B cell (primary cell): ENCODE measurements at regions not wholly inside any gene's neighbourhood (a gene's known extent, or its start where the extent isn't known, plus 50 kb on each side); places are given as distances from the start of the nearest gene placed in this dataset.

ENCODE experiments used
- ATAC-seq: fragments of 200-7000 bp; cut with Tn5 transposase; one replicate; pipeline ENCODE4 v1.10.0; 2021; ENCODE audit warnings: low read depth, mild to moderate bottlenecking, moderate number of reproducible peaks, moderate library complexity
- CTCF ChIA-PET: fragments of 350-600 bp; sonication (Branson Sonifier 250); formaldehyde crosslinking; loops from one replicate; lab custom pipeline; 2021; ENCODE audit warnings: antibody characterized with exemption, inconsistent platforms; lab: Charles Lee
- POLR2A ChIA-PET: fragments of 350-600 bp; sonication (Branson Sonifier 250); formaldehyde crosslinking; loops from one replicate; lab custom pipeline; 2021; ENCODE audit warnings: antibody characterized with exemption; lab: Charles Lee
- DNase-seq: peaks from one replicate; pipeline ENCODE4 v3.0.0; 2013
- H2AFZ ChIP-seq: 2 replicates; pipeline ENCODE4 v1.6.1; 2012; ENCODE audit warnings: mild to moderate bottlenecking, low read depth, low read length; ENCODE audit not compliant: insufficient read depth, poor library complexity, severe bottlenecking
- H3K27ac ChIP-seq, 2 donors: 1 replicate in 1 of 2; 2 replicates in 1 of 2; pipeline ENCODE4 v1.5.1; 2012 to 2013; ENCODE audit warnings: low read length in 2 of 2, mild to moderate bottlenecking in 2 of 2, moderate library complexity in 1 of 2
- H3K27me3 ChIP-seq, 4 experiments: fragments of 200-600 bp in 1 of 4; sonication (generic) in 1 of 4; replicated peaks in 1 of 4; 1 replicate in 2 of 4; 2 replicates in 2 of 4; pipeline versions ENCODE4 v1.6.1 to v1.7.0; 2013 to 2016; ENCODE audit warnings: low read length in 3 of 4, mild to moderate bottlenecking in 2 of 4, mixed read lengths in 1 of 4, moderate library complexity in 1 of 4; ENCODE audit not compliant: insufficient read depth in 4 of 4, control insufficient read depth in 3 of 4; ENCODE audit errors: control extremely low read depth in 1 of 4
- H3K36me3 ChIP-seq, 2 experiments: replicated peaks in 1 of 2; 1 replicate in 1 of 2; 2 replicates in 1 of 2; pipeline versions ENCODE4 v1.6.1 to v1.7.1; 2013; ENCODE audit warnings: low read length in 1 of 2; ENCODE audit not compliant: insufficient read depth in 2 of 2, control insufficient read depth in 1 of 2; ENCODE audit errors: control extremely low read depth in 1 of 2, extremely low read depth in 1 of 2
- H3K4me1 ChIP-seq, 2 donors: fragments of 200-600 bp in 1 of 2; sonication (generic) in 1 of 2; 1 replicate in 1 of 2; 2 replicates in 1 of 2; pipeline versions ENCODE4 v1.5.1 to v1.6.1; 2013 to 2017; ENCODE audit warnings: low read length in 2 of 2; ENCODE audit not compliant: control insufficient read depth in 2 of 2, insufficient read depth in 2 of 2
- H3K4me2 ChIP-seq: replicated peaks from 2 replicates; pipeline ENCODE3; 2012; ENCODE audit warnings: mild to moderate bottlenecking, low read depth, low read length; ENCODE audit not compliant: poor library complexity, severe bottlenecking
- H3K4me3 ChIP-seq, 5 experiments: fragments of 200-600 bp in 1 of 5; sonication (generic) in 1 of 5; 1 replicate in 3 of 5; 2 replicates in 2 of 5; pipeline versions ENCODE4 v1.5.1 to v1.7.0; 2011 to 2016; ENCODE audit warnings: low read length in 4 of 5, mild to moderate bottlenecking in 4 of 5, low read depth in 2 of 5, control low read depth in 1 of 5, moderate library complexity in 1 of 5; ENCODE audit not compliant: insufficient read depth in 1 of 5; ENCODE audit errors: control extremely low read depth in 1 of 5, extremely low read depth in 1 of 5
- H3K79me2 ChIP-seq: fragments of 200-600 bp; sonication (generic); one replicate; pipeline ENCODE4 v1.6.0; 2016; ENCODE audit warnings: low read length; ENCODE audit not compliant: control insufficient read depth, insufficient read depth
- H3K9ac ChIP-seq: fragments of 200-600 bp; sonication (generic); 2 replicates; pipeline ENCODE4 v1.6.1; 2017; ENCODE audit warnings: mild to moderate bottlenecking, low read length, moderate library complexity
- H3K9me3 ChIP-seq, 3 donors: one replicate each; pipeline versions ENCODE4 v1.6.1 to v1.7.1; 2013; ENCODE audit warnings: low read length in 2 of 3; ENCODE audit not compliant: control insufficient read depth in 2 of 3, insufficient read depth in 1 of 3; ENCODE audit errors: control extremely low read depth in 1 of 3
- H4K20me1 ChIP-seq: 2 replicates; pipeline ENCODE4 v1.6.0; 2012; ENCODE audit warnings: mild to moderate bottlenecking, low read length; ENCODE audit not compliant: insufficient read depth, control insufficient read depth, poor library complexity, severe bottlenecking
- H3K27ac Mint-ChIP-seq: one replicate; pipeline ENCODE4 v1.8.0; 2021; ENCODE audit warnings: mixed read lengths
- H3K27me3 Mint-ChIP-seq: one replicate; pipeline ENCODE4 v1.8.0; 2021; ENCODE audit warnings: mixed read lengths
- H3K4me1 Mint-ChIP-seq: one replicate; pipeline ENCODE4 v1.8.0; 2021; ENCODE audit warnings: mixed read lengths
- H3K4me3 Mint-ChIP-seq: one replicate; pipeline ENCODE4 v1.8.0; 2021; ENCODE audit warnings: mixed read lengths
- H3K9me3 Mint-ChIP-seq: one replicate; pipeline ENCODE4 v1.8.0; 2022; ENCODE audit warnings: mixed read lengths; ENCODE audit not compliant: insufficient read depth
- EZH2 ChIP-seq: IDR thresholded peaks from 2 replicates; pipeline ENCODE4 v1.6.1; 2012; ENCODE audit warnings: borderline replicate concordance, low read depth, mild to moderate bottlenecking, moderate library complexity, low read length; ENCODE audit not compliant: insufficient read depth, poor library complexity, severe bottlenecking
- WGBS: methylation state at CpG from one replicate; pipeline ENCODE4 v1.1.5; 2013; ENCODE audit warnings: missing lambda C conversion rate; ENCODE audit not compliant: insufficient coverage; 5-methylcytosine and 5-hydroxymethylcytosine counted together
- intact Hi-C: fragments of 100-400 bp; cut with micrococcal nuclease; formaldehyde crosslinking; loops from one replicate; pipeline ENCODE4 v1.10.0; 2022
- TF ChIP-seq, protein P1 (sequence below): fragments of 200-600 bp; IDR thresholded peaks from one replicate; pipeline ENCODE4 v1.8.0; 2022; ENCODE audit warnings: antibody characterized with exemption, mild to moderate bottlenecking

- no peaks in the 10 kb centered on the region for H3K79me2 ChIP-seq
- Mint-ChIP-seq H3K4me1 (no peaks in the 10 kb centered on the region), H3K27ac (no peak overlapping the region), H3K4me3 (no peak overlapping the region), H3K9me3 (no peaks in the 10 kb centered on the region), H3K27me3 (peaks cover 8% of the 10 kb centered on the region)
- DNase-seq (no peak), ATAC-seq (no peak)
- WGBS: 78% methylated on average over 10 of the region's 12 CpGs
- no peak overlapping the region for H3K4me3 ChIP-seq
- no peaks in the 10 kb centered on the region for H3K27me3 ChIP-seq
- ChIA-PET CTCF (no interaction called here), POLR2A (no interaction called here)
- no peaks in the 10 kb centered on the region for H3K36me3 ChIP-seq
- H3K4me2 ChIP-seq: no peak overlapping the region
- intact Hi-C loops: no loop called here
- no peak overlapping the region for H3K9ac ChIP-seq
- no peaks in the 10 kb centered on the region for H3K4me1 ChIP-seq
- H2AFZ ChIP-seq: no peak overlapping the region
- TF ChIP-seq EZH2: no peak
- TF ChIP-seq, protein P1, sequence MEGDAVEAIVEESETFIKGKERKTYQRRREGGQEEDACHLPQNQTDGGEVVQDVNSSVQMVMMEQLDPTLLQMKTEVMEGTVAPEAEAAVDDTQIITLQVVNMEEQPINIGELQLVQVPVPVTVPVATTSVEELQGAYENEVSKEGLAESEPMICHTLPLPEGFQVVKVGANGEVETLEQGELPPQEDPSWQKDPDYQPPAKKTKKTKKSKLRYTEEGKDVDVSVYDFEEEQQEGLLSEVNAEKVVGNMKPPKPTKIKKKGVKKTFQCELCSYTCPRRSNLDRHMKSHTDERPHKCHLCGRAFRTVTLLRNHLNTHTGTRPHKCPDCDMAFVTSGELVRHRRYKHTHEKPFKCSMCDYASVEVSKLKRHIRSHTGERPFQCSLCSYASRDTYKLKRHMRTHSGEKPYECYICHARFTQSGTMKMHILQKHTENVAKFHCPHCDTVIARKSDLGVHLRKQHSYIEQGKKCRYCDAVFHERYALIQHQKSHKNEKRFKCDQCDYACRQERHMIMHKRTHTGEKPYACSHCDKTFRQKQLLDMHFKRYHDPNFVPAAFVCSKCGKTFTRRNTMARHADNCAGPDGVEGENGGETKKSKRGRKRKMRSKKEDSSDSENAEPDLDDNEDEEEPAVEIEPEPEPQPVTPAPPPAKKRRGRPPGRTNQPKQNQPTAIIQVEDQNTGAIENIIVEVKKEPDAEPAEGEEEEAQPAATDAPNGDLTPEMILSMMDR: no peak
- H3K27ac ChIP-seq: no peak overlapping the region
- H3K9me3 ChIP-seq: no peaks in the 10 kb centered on the region
- H4K20me1 ChIP-seq: no peaks in the 10 kb centered on the region
These were observed 312.5 kb upstream of the HS6ST1 start for GRCh38 chr2:128630974-128631697.

GRCh38 chr2:128631698-128632500 lies 313.2 kb upstream of the HS6ST1 start:
- no peaks in the 10 kb centered on the region for H3K79me2 ChIP-seq
- Mint-ChIP-seq H3K27me3 (peaks cover 10% of the 10 kb centered on the region), H3K27ac (no peak overlapping the region), H3K4me3 (no peak overlapping the region), H3K9me3 (no peaks in the 10 kb centered on the region), H3K4me1 (no peaks in the 10 kb centered on the region)
- WGBS: 94% methylated on average over 15 of the region's 15 CpGs
- H3K4me2 ChIP-seq: no peak overlapping the region
- CTCF ChIA-PET: no interaction called here
- TF ChIP-seq EZH2: no peak
- TF ChIP-seq, protein P1: no peak
- no peak overlapping the region for H3K4me3 ChIP-seq
- H3K4me1 ChIP-seq: no peaks in the 10 kb centered on the region
- no peaks in the 10 kb centered on the region for H3K9me3 ChIP-seq
- no peak overlapping the region for H3K27ac ChIP-seq
- POLR2A ChIA-PET: no interaction called here
- DNase-seq (no peak), ATAC-seq (no peak)
- H3K9ac ChIP-seq: no peak overlapping the region
- no peaks in the 10 kb centered on the region for H4K20me1 ChIP-seq
- intact Hi-C loops: no loop called here
- H3K27me3 ChIP-seq: no peaks in the 10 kb centered on the region
- no peak overlapping the region for H2AFZ ChIP-seq
- no peaks in the 10 kb centered on the region for H3K36me3 ChIP-seq
